ENCODE measurements at regions not wholly inside any gene's neighbourhood (a gene's known extent, or its start where the extent isn't known, plus 50 kb on each side); places are given as distances from the start of the nearest gene placed in this dataset.

DNA sequence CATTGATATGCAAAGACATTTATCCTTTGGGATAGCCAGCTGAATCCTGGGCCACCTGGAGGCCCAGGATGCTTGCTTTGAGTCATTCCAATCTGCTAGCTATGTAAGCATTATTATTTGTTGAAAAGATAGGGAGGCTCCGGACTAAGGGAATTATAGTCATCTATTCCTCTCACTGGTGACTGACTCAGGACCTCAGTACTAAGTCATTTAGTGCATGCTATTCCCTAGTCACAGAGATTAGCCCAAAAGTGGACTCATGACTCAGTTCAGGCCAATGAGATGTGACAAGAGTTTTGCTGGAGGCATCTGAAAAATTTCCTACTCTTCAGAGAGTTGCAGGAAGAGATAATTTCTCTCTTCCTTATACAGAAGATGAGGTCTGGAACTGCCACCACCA, 67.9 kb upstream of the ITM2B start:
- TF ChIP-seq, protein P1, sequence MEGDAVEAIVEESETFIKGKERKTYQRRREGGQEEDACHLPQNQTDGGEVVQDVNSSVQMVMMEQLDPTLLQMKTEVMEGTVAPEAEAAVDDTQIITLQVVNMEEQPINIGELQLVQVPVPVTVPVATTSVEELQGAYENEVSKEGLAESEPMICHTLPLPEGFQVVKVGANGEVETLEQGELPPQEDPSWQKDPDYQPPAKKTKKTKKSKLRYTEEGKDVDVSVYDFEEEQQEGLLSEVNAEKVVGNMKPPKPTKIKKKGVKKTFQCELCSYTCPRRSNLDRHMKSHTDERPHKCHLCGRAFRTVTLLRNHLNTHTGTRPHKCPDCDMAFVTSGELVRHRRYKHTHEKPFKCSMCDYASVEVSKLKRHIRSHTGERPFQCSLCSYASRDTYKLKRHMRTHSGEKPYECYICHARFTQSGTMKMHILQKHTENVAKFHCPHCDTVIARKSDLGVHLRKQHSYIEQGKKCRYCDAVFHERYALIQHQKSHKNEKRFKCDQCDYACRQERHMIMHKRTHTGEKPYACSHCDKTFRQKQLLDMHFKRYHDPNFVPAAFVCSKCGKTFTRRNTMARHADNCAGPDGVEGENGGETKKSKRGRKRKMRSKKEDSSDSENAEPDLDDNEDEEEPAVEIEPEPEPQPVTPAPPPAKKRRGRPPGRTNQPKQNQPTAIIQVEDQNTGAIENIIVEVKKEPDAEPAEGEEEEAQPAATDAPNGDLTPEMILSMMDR (IDR thresholded peaks at IDR 0.05; ENCODE audit: insufficient read depth, low read length, severe bottlenecking) = no peak
- Histone ChIP-seq H3K4me3 (ENCODE audit: low read depth, low read length) (no peak overlapping the region), H3K27me3 (ENCODE audit: control insufficient read depth, insufficient read depth, low read length) (no peaks in the 10 kb centered on the region), H3K36me3 (ENCODE audit: control insufficient read depth, insufficient read depth, low read length) (no peaks in the 10 kb centered on the region)
- peak; percentile 59 for DNase-seq (ENCODE audit: low read depth)
- FAIRE-seq = peak; percentile 83

DNA sequence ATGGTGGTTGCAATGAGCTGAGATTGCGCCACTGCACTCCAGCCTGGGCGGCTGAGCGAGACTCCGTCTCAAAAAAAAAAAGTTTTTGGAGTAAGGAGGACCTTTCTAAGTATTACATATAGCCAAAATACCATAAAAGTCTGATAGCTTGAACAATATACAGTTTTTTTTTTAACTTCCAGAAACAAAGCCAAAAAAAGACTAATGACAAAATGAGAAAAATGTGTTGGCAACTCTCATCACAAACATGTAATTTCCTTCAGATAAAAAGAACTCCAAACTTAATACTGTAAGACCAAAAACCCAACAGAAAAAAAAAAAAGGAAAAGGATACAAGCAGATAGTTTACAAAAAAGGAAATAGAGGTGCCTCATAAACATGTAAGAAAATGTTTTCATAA, 68.2 kb upstream of the MED4 start:
- FAIRE-seq (no peak), DNase-seq (ENCODE audit: low read depth) (no peak)
- Histone ChIP-seq H3K36me3 (ENCODE audit: control insufficient read depth, insufficient read depth, low read length) (no peaks in the 10 kb centered on the region), H3K4me3 (ENCODE audit: low read depth, low read length) (no peak overlapping the region), H3K27me3 (ENCODE audit: control insufficient read depth, insufficient read depth, low read length) (no peaks in the 10 kb centered on the region)
- TF ChIP-seq, protein P1 (IDR thresholded peaks at IDR 0.05; ENCODE audit: insufficient read depth, low read length, severe bottlenecking) = no peak

DNA sequence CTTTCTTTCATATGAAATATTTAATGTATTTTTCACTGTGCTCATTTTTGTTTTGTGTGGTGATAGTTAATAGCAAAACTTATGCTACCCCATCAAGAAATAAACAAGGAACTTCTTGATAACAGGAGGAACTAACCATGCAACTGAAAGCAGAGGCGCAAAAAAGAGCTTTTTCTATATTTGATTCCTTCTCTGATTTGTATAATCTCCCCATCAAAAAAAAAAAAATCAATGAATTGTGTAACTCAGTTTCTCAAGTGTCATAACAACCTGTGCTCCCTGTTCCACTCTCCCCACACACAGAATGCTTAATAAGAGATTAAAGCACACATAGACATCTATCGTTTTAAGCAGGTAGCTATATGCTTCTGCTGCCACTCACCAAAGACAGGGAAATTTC, 67.3 kb upstream of the MED4 start:
- DNase-seq (ENCODE audit: low read depth) (no peak), FAIRE-seq (no peak)
- Histone ChIP-seq H3K27me3 (ENCODE audit: control insufficient read depth, insufficient read depth, low read length) (no peaks in the 10 kb centered on the region), H3K36me3 (ENCODE audit: control insufficient read depth, insufficient read depth, low read length) (no peaks in the 10 kb centered on the region), H3K4me3 (ENCODE audit: low read depth, low read length) (no peak overlapping the region)
- TF ChIP-seq, protein P1 (IDR thresholded peaks at IDR 0.05; ENCODE audit: insufficient read depth, low read length, severe bottlenecking) = no peak

DNA sequence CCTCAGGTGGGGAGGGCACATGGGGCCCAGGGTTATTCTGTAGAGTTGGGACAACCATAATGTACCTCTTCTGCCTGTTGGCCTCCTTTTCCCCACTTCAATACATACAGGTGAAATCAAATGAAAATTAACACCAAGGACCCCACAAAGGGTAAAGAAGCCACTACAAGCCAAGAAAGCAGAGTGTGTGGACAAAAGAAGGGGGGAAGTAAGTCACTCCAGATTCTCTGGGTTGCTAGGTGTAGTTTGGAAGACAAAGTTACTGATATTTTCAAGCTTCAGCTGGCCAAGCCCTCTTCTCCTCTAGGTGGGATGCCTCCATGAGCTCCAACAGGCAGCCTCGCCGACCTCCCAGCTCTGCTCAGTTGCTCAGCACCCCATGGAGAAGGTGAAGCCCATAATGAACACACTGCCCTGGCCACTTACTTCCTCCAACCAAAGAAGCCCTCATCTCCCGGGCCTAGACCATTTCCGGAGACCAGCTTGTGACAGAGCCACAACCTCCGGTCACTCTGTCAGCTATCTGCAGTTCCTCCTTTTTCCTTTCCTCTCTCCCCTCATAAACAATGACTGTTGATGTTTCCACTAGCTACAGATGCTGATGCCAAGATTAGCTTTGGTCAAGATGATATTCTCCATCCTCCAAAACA, 66.8 kb upstream of the MED4 start:
- Histone ChIP-seq H3K4me3 (ENCODE audit: low read depth, low read length) (no peak overlapping the region), H3K36me3 (ENCODE audit: control insufficient read depth, insufficient read depth, low read length) (no peaks in the 10 kb centered on the region), H3K27me3 (ENCODE audit: control insufficient read depth, insufficient read depth, low read length) (no peaks in the 10 kb centered on the region)
- TF ChIP-seq, protein P1 (IDR thresholded peaks at IDR 0.05; ENCODE audit: insufficient read depth, low read length, severe bottlenecking) = no peak
- DNase-seq (ENCODE audit: low read depth) (no peak), FAIRE-seq (no peak)

GRCh38 chr13:48160606-48161278, 65.8 kb upstream of the MED4 start:
- TF ChIP-seq, protein P1 (IDR thresholded peaks at IDR 0.05; ENCODE audit: insufficient read depth, low read length, severe bottlenecking) = no peak
- FAIRE-seq = no peak
- no peaks in the 10 kb centered on the region for H3K27me3 ChIP-seq (ENCODE audit: control insufficient read depth, insufficient read depth, low read length)
- H3K4me3 ChIP-seq (ENCODE audit: low read depth, low read length) = no peak overlapping the region
- no peaks in the 10 kb centered on the region for H3K36me3 ChIP-seq (ENCODE audit: control insufficient read depth, insufficient read depth, low read length)
- peak; percentile 77 for DNase-seq (ENCODE audit: low read depth)
